Stimulated activated CD4-positive, alpha-beta T cell treated with anti-CD3 and anti-CD28 coated beads, Interleukin-2, amount 100 ng/mL, for 24 hours (primary cell): ENCODE measurements at regions not wholly inside any gene's neighbourhood (a gene's known extent, or its start where the extent isn't known, plus 50 kb on each side); places are given as distances from the start of the nearest gene placed in this dataset.

Source experiments
- DNase-seq, 2 donors: peaks; one replicate each; pipeline ENCODE4 v3.0.0-alpha.2; 2020

- DNase-seq = no peak
Observed at GRCh38 chr1:186620566-186621350, 59.5 kb downstream of the PTGS2 start.

DNA sequence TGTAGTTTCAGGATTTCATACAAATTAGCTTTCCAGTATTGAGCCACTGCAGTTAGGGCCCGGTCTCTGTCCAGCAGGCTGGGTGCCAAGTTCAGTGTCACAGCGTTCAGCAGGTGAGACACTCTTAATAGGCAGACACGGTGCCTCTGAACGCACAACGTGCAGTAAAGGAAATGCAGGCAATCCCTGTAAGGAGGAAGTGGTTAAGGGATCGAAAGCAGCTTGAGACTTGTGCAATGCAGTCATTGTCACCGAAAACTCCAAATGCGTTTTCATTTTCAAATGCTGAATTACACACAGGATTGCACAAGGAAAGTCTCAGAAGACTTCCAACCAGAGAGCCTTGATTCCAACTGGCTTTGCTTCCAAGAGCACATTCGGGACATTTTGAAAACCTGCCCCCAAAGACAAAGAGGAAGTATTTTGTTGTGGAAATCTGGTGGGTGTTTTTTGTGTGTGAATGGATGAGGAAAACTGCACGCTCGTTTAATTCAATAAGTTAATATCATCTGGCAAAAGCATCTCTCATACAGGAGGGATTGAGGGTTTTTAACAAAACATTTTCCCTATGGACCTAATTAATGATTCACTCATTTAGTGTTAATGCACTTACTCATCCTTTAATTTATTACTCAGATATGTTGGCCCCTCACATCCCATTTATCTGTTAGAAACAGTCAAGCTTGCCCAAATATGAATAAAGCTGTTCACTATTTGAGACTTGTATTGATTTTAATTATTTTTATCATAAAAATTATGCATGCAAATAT lies 61.6 kb downstream of the PTGS2 start:
- peak; percentile 33 to 49 for DNase-seq

GRCh38 chr1:186617926-186618325 lies 62.3 kb downstream of the PTGS2 start:
- DNase-seq = no peak

DNA sequence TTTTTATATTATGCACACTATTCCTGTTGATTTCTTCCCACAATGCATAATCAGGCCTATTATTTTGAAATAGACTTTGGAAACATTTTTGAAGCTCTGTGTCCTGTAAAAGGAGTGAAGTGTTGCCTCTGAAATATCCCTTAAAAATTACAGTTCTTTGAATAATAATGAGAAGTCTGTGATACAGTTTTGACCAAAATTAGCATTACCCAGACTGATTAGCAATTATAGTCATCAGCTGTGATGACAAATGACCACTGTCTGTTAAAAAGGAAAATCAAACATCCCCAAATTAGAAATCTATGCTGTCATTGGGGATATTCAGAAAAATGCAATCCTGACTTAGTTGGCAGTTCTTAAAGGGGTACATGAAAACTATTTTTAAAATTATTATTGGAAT lies 63.7 kb downstream of the PTGS2 start:
- no peak for DNase-seq

- DNase-seq = no peak
Observed at GRCh38 chr1:186615332-186615731, 64.9 kb downstream of the PTGS2 start.

DNA sequence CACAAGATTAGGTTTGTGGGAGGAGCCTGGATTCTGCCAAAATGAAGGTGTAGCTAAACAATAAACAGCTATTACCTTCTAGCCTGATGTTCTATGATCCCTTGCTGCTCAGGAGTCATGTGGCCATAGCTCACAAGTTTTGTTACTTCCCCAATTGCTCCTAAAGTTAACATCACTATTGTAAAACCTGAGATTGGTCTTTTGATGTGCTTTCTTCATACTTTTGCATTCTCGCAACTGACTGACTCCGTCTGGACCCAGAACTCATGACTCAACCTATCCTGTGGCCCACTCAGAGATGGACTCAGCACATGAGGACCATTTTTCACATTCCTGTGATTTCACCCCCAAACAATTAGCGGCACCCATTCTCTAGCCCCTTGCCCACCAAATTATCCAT lies 69.1 kb downstream of the PTGS2 start:
- DNase-seq = no peak

DNA sequence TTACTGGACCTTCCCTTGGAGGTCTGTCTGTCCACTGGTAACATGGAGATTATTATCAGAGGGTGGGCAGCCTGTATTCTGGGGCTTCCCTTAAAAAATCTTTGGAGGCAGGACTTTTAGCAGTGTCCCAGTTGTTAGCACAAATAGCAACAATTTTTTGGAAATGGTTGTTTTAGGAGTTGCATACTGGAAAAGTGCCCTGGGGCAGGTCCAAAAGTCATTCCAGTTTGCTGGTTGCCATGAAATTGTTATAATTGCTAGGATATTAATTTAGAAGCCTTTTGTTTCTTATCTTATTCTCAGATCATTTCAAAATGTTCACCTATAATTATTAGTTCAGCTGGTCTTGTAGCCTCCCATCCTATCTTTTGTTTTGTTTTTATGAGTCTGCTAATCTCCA lies 71.0 kb downstream of the PTGS2 start:
- DNase-seq = no peak

DNA sequence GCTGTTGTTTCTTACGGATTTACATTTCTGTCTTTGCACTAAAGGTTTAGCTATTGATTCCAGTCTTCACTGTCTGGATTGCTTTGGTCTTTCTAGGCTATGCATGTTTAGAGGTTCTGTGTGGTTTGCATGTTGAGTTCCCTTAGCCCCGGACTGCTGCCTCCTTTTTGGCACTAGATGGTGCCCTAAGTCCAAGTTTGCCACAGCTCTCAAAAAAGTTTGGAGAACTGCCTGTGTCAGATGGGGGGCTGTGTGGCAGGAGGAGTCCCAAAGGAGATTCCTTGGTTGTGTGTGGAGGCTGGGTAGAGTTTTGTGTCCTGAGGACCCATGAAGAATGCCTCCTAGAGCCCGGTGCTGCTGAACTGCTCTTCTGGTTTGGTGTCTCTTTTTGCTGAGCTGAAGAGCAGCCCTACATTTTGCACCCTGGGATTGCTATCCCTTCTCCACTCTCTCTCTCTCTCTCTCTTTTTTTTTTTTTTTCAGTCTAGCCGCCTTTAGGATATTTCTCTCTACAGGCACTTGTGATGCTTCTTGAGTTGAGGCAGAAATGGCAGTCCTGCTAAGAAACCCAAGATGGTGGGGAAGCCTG lies 74.4 kb downstream of the PTGS2 start:
- DNase-seq = peak; percentile 19 to 24

DNA sequence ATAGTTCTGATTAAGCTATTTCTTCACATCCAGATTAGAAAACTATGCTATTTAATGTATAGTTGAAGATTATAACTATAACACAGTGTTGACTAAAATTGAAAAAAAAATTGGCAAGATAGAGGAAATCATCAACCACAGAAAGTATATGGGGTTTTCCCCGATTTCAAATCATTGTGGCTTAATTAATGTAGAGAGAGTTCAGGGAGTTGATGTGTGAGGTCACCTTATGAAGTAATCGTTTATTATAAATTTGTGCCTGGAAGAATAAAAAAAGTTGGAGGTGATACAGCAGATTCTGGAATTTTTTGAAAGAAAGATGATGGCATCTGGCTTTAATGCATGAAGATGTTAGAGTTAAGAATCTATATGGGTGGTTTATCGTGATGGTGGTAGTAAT lies 84.3 kb downstream of the PTGS2 start:
- DNase-seq = no peak

- DNase-seq = no peak
Observed at GRCh38 chr1:186578325-186579016, 101.8 kb downstream of the PTGS2 start.

DNA sequence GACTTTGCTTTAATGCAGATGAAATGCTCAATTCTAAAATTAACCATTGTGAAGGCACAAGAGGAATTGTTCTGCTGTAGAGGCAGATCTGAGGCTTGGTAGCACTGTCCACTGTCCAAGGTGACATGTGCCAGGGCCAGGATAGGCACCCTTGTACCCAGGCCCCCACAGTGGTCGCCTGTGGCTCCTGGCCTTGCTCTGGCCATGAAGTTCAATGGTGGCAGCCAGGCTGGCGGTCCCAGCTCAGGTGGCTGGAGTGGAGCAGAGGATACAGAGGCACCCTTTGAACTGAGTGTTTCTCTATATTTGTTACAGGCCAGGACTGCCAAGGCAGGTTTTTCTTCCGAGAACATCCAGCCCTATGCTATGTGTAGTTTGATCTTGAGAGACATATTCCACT lies 102.6 kb downstream of the PTGS2 start:
- DNase-seq = no peak

GRCh38 chr1:186577216-186577615 lies 103.0 kb downstream of the PTGS2 start:
- DNase-seq = no peak

DNA sequence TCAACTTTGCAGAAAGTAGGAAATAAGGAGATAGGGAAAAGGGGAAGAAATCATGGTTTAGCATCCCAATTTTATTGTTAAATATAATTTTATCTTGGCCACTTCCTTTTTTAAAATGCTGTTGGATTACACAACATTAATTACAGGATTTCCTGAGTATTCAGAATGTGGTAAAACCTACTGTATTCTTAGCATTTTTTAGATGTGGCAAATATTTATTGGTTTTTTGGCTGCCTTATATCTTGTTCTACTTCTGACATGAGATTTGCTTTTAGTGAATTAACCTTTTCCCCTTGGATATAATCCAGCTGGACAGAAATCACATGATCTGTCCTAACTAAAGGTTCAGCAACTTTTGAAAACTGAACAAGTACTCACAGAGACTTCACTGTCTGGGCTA lies 104.9 kb downstream of the PTGS2 start:
- DNase-seq = no peak

- DNase-seq = no peak
Observed at GRCh38 chr1:186574926-186575325, 105.3 kb downstream of the PTGS2 start.

GRCh38 chr1:186572509-186572908 lies 107.7 kb downstream of the PTGS2 start:
- DNase-seq = no peak

DNA sequence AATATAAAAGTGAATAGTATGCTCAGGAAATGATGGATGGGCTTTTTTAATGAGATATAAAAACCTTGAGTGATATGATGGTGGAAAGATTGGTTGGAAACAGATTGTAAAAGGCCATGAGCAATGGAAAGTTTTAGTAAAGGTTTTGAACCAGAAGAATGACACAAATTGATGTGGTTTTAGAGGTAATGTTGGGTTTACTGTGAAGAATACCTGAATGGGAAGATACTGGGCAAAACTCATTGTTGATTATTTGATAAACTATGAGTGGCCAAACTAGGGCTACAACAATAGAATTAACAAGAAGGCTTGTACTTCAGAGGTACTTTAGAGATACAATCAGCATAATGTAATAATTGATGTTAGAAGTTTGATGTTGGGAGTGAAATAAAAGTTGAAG lies 108.5 kb downstream of the PTGS2 start:
- no peak for DNase-seq

- DNase-seq = no peak
Observed at GRCh38 chr1:186569856-186570255, 108.9 kb upstream of the PDC start.

- no peak for DNase-seq
Observed at GRCh38 chr1:186568221-186568620, 107.3 kb upstream of the PDC start.

- no peak for DNase-seq
Observed at GRCh38 chr1:186566140-186566855, 105.4 kb upstream of the PDC start.

DNA sequence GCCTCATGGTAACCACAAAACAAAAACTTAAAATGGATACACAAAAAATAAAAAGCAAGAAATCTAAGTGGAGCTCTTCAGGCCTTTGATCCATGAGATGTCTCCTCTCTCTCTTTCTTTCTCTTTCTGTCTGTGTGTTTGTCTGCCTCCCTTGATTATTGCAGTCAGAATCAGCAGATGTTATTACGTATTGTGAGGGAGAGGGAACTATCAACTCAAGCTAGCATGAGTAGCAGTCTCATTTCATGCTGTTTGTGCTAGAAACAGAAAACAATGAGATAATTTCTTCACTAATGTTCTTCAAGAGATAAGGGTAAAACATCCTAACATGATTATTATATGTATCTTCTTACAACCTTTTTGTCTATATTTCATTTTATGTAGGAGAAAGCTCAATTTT lies 103.7 kb upstream of the PDC start:
- no peak for DNase-seq

- no peak for DNase-seq
Observed at GRCh38 chr1:186559601-186560116, 98.7 kb upstream of the PDC start.

DNA sequence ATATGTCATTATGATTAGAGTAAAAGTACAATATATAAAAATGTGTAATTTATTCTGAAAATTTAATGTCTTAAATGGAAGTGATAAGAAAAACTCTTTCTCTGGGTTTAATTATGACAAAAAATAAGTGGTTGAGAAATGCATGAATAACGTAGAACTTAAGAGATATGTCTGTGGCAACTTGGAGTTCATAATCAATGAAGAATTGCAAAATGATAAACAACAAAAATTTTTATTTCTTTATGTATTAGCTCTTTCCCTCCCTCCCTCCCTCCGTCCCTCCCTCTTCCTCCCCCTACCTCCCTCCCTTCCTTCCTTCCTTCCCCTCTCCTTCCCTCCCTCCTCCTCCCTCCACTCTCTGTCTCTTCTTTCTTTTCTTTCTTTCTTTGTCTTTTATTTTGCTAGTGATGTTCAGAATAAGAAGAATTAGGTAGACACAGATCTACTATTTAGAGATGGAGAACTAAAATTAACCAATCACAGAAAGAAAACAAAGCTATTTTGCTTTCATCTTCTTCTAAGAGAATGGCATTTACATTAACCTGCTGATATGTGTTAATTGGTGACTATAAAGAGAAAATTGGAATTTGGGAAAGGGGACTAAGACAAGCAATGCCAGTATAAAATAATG lies 96.3 kb upstream of the PDC start:
- DNase-seq = no peak
